SU-DHL-6 (cell line): ENCODE measurements at regions not wholly inside any gene's neighbourhood (a gene's known extent, or its start where the extent isn't known, plus 50 kb on each side); places are given as distances from the start of the nearest gene placed in this dataset.

Experiments used
- CTCF ChIP-seq: fragments of 200-600 bp; sonication (generic); IDR thresholded peaks from one replicate; pipeline ENCODE4 v1.5.1; 2017; ENCODE audit warnings: antibody characterized with exemption, mild to moderate bottlenecking, low read length, moderate library complexity; ENCODE audit not compliant: insufficient read depth, poor library complexity, severe bottlenecking
- EZH2phosphoT487 ChIP-seq: fragments of 200-600 bp; sonication (generic), shearing (Covaris generic); conservative IDR thresholded peaks from 2 replicates; pipeline ENCODE4 v1.6.1; 2018; ENCODE audit warnings: mild to moderate bottlenecking, antibody characterized with exemption, low read length, moderate library complexity, mixed read lengths

- TF ChIP-seq EZH2phosphoT487 (no peak), CTCF (no peak)
These were observed 737.5 kb downstream of the SATB2 start for GRCh38 chr2:198720266-198720665.
